ENCODE measurements at regions not wholly inside any gene's neighbourhood (a gene's known extent, or its start where the extent isn't known, plus 50 kb on each side); places are given as distances from the start of the nearest gene placed in this dataset.
"Not testable (repeated sequence)": the region's sequence is repeated elsewhere in the genome, so short reads cannot be mapped to it uniquely, and the experiment has no call there.

DNA sequence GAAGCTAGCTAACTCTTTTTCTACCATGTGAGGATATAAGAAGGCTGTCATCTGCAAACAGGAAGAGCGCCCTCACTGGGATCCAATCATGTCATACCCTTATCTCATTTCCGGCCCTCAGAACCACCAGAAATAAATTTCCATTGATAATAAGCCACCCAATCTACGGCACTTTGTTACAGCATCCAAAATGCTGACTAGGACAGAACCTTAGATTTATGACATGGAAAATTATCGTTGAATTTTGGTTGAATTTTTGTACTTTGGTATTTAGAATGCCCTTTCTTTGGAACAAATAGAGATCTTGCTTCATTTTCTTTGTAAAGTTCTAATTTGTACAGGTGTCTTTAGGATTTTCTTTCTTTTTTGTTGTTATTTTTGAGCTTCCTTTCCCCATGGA lies 53.3 kb upstream of the CYLC2 start:
- FAIRE-seq = no peak

DNA sequence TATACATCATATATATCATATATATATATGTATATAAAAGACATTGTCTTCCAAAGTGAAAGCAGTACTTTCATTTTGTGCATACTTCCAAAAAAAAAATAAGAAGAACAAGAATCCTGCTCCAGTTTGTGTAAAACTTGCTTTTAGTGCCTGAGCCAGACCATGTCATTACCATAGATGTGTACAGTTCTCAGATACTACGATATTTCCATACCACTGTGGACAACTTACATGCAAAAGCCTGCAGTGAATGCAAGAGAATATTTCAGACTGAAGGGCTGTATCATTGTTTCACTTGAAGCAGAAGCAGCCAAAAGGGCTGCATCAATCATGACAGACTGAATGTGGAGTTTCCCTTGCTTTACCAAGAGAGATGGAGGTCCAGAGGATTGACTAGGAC lies 72.6 kb upstream of the CYLC2 start:
- FAIRE-seq = no peak

DNA sequence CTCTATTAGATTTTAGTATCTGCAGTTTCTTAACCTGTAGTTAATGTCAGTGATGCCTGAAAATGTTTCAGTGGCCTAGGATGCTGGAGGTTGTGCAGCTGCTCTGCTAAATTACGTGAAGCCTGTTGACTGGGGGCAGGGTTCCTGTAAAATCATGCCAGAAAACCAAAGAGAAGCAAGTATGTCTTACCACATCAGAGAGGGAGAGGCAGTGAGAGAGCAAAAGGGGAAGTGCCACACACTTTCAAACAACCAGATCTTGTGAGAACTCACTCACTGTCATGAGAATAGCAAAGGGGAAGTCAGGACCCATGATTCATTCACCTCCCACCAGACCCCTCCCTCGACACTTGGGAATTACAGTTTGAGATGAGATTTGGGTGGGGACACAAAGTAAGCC lies 83.9 kb upstream of the CYLC2 start:
- FAIRE-seq = no peak

GRCh38 chr9:102905795-102906194 lies 89.3 kb upstream of the CYLC2 start:
- FAIRE-seq = not testable (repeated sequence)

DNA sequence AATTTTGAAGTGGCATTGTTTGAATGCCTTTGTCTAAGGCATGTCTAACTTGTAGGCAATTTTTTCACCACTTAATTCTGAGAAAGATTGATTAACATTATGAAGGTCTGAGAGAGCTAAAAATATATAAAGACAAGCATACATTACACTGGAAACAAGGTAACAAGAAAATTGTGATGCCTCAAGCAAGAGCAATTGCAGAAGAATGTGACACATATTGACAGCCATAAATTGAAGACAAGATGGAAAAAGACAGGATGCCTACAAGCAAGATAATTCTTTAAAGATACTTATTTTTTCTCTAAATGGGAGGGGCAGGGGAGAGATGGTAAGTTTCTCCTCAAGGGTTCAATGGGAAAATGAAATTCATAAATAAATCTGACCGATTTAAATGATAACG lies 103.1 kb upstream of the CYLC2 start:
- FAIRE-seq = no peak

- FAIRE-seq = not testable (repeated sequence)
Measured at GRCh38 chr9:102888747-102889146, 106.4 kb upstream of the CYLC2 start.

DNA sequence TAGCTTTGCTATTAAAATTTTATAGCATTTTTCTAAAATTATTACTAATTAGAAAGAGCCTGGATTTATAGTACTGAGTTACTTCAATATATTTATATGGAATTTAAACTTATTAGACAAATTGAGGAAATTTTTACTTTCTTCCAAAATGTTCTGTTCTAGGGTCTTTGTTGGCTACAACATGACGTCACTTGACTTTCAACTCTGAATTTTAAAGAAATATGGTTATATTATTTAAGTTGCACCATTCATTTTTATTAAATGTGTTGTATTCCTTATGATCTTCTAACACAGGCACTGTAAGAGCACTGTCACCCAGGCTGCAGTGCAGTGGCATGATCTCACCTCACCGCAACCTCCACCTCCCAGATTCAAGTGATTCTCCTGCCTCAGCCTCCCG lies 119.4 kb upstream of the CYLC2 start:
- no peak for FAIRE-seq

- no peak for FAIRE-seq
Measured at GRCh38 chr9:102867488-102867887, 127.6 kb upstream of the CYLC2 start.

DNA sequence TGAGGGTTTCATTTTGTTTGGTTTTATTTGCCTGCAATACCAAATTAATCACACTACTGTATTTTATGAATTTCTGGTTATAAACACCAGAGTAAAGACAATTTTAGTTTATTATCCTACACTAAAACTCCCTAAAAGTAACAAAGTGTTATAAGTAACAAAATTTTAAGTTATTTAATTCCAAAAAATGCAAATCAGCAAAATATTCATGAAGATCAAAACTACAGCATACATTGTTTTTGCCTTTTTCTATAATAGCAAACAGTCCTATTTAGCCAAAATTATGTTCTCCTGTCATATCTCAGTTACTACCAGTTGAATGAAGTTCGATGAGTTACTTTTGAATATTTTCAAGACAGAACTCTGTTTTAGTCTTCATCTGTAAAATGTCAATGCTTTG lies 132.7 kb upstream of the CYLC2 start:
- no peak for FAIRE-seq

DNA sequence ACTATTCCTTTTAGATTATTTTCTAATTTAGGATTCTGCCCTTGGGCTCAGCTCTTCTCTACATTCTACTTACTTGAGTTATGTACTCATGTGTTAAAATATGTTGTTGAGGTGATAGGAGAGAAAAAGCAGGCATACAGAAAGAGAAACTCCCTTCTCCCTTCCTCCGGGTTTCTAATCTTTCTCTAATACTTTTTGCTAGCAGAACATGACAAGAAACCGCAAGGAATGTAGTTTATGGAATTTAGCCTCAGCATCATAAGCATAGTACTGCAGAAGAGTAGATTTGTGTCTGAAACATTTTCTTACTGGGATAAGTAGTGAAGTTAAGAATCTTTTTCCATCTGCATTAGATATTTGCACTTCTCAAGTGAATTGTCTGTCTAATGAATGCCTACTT lies 139.5 kb upstream of the CYLC2 start:
- FAIRE-seq = no peak

DNA sequence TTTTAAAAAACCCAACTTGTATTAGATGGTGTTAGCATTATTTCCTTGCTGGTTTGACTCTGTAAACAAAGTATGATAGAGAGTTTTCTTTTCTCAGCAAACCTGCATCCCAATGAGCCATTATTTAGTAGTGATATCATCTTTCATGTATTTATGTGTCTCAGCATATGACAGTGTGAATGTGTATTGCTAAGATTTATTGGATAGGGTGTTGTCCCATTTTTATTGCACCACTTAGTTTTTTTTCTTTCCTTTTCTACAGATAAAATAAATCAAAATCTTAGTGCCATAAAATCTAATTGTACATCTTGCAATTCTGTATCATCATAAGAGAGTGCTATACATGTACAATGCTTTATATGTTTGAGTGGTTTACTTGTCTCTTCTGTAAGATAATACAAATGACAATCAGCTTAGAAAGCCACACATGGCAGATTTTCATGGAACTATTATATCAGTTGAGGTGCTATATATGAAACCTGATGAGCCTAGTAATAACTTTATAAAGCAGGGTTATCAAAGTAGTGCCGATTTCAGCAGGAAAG lies 149.2 kb upstream of the CYLC2 start:
- no peak for FAIRE-seq

DNA sequence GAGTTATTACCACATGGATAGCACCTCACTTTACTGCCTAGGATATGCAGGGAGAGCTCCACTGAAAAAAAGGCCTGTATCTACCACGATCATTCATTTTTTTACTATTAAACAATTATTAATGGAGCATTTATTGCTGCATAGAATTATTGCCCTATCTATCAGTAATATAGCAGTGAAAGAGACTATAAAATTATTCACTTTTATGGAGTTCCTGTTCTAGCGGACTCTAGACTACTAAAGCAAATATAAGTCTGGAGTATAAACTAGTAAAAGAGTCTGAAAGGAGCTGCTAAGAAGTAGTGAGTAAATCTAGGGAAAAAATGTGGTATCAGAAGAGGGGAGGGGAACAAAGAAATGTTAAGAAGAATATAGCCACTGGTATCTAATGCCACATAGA lies 150.4 kb upstream of the CYLC2 start:
- FAIRE-seq = no peak

DNA sequence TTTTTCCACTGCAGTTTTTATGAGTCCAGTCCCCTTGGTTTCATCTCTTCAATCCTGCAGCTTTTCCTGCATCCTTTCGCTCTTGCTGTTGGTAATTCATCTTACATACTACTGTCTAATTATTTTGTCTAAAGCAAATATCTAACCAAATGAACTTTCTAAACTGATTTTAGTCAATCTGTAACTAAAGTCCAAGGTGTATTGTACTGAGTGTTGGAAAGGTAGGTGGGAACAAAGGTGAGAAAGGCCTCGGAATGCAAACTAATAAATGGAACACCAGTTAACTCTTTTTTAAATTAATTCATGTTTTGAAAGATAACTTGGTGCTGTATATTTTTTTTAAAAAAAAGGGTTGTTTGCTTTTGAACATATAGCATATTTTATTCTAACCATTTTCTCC lies 152.7 kb upstream of the CYLC2 start:
- no peak for FAIRE-seq

GRCh38 chr9:102841376-102841775 lies 153.8 kb upstream of the CYLC2 start:
- FAIRE-seq = no peak

- no peak for FAIRE-seq
Measured at GRCh38 chr9:102840335-102840734, 154.8 kb upstream of the CYLC2 start.

- FAIRE-seq = no peak
Measured at GRCh38 chr9:102832814-102833213, 162.3 kb upstream of the CYLC2 start.

DNA sequence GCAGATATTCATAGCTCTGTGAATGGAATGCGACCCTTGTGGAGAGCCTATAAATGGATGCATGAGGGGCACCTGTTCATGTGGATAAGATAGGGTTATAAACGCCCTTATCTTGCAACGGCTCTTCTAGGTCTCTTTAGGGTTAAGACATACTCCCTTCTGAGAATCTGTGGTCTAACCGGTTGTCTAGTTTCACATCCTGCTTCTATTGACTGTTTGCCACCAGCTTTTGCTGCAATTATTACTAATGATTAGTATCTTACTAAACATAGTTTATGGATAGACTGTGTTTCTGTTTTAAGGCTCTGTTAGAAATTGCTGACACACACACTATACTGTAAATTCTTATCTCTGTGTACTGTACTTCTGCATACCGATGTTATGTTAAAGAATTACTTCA lies 198.9 kb upstream of the CYLC2 start:
- no peak for FAIRE-seq

DNA sequence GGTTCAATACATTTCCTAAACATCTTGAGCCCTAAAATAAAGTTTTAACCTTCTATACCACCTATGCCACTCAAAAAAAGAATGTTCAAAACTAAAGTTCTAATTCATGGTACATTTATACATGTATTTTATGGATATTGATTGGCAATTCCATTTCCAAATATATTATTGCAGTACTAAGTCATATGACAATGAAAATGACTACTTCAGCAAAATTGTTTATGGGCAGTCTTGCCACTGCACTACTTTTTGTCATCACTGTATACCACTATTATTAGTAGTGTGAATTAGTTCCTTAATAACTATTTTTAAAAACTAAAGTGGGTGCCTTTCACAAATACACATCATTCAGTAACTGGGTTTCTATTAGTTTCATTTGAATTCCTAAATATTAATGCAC lies 199.6 kb upstream of the CYLC2 start:
- no peak for FAIRE-seq

GRCh38 chr9:102779356-102779755 lies 215.8 kb upstream of the CYLC2 start:
- no peak for FAIRE-seq

GRCh38 chr9:102778746-102779145 lies 216.4 kb upstream of the CYLC2 start:
- no peak for FAIRE-seq

DNA sequence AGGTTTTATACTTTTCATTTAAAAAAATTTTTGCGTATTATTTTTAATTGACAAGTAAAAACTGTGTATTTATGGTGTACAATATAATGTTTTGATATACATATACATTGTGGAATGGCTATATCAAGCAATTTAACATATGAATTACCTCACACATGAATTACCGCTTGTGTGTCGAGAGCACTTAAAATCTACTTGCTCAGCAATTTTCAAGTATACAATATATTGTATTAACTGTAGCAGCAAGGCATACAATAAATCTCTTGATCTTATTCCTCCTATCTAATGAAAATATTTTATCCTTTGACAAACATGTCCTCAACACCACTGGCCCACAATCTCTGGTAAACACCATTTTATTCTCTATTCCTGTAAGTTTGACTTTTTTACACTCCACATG lies 224.4 kb upstream of the CYLC2 start:
- FAIRE-seq = no peak

- no peak for FAIRE-seq
Measured at GRCh38 chr9:102769307-102769706, 225.8 kb upstream of the CYLC2 start.

GRCh38 chr9:102768002-102768401 lies 227.1 kb upstream of the CYLC2 start:
- no peak for FAIRE-seq

DNA sequence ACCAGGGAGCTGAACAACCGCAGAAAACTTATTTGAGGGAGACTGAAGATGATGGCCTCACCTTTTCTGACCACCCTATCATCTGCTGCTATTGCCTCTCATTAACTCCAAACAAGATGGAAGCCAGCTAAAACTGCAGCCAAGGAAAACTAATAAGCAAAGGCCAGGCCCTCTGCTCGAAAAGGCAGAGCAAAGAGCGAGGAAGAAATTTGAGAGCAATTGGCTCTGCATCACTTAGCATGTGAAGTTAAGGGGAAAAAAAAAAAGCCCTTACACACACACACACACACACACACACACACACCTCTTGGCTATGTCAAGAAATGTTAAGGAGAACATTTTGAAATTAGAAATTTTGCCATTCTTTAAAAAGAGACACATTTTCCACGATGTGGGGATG lies 228.1 kb upstream of the CYLC2 start:
- no peak for FAIRE-seq

GRCh38 chr9:102740578-102740977 lies 254.6 kb upstream of the CYLC2 start:
- FAIRE-seq = no peak

DNA sequence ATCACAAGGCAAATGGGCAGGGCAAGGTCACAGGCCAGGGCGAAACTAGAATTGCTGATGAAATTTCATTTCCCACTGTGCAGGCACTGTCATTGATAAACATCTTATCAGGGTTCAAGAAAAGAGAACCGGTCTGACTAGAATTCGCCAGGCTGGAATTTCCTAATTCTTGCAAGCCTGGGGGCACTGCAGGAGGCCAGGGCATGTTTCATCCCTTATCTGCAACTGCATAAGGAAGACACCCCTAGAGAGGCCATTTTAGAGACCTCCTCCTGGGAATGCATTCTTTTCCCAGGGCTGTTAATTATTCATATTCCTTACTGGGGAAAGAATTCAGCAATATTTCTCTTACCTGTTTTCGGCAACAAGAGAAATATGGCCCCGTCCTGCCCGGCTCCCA lies 266.2 kb upstream of the CYLC2 start:
- no peak for FAIRE-seq

Measured in colon (tissue), 2 donors.